ENCODE measurements at regions not wholly inside any gene's neighbourhood (a gene's known extent, or its start where the extent isn't known, plus 50 kb on each side); places are given as distances from the start of the nearest gene placed in this dataset.

GRCh38 chr10:30125496-30125895 is 66.1 kb upstream of the JCAD start:
- no peaks in the 10 kb centered on the region for H3K27me3 ChIP-seq (ENCODE audit: control insufficient read depth in 3 of 3, insufficient read depth in 3 of 3, low read depth in 1 of 3, low read length in 3 of 3)
- no peak overlapping the region for H2BK15ac ChIP-seq (ENCODE audit: low read length)
- H3K9me3 ChIP-seq (replicated peaks in 1 of 2; ENCODE audit: control insufficient read depth in 2 of 2, insufficient read depth in 1 of 2, low read depth in 1 of 2, low read length in 2 of 2) = no peaks in the 10 kb centered on the region
- DNase-seq (ENCODE audit: low spot score) = no peak
- no peak overlapping the region for H2AK5ac ChIP-seq (ENCODE audit: low read depth, low read length)
- no peaks in the 10 kb centered on the region for H3K79me1 ChIP-seq (ENCODE audit: low read depth, low read length)
- H3K18ac ChIP-seq (ENCODE audit: low read length) = no peak overlapping the region
- no peak overlapping the region for H2BK5ac ChIP-seq (ENCODE audit: low read length)
- no peak overlapping the region for H2BK12ac ChIP-seq (ENCODE audit: low read length)
- no peak overlapping the region for H3K4ac ChIP-seq (ENCODE audit: low read length)
- no CpG with 5 or more reads among the region's 2 CpGs for WGBS, 2 donors (ENCODE audit: extremely low coverage in 2 of 2, insufficient read length in 2 of 2, insufficient replicate concordance in 1 of 2)
- H3K4me3 ChIP-seq (ENCODE audit: low read length in 2 of 2) = no peak overlapping the region
- H3K9ac ChIP-seq (ENCODE audit: low read depth, low read length, poor library complexity) = no peak overlapping the region
- H4K91ac ChIP-seq (ENCODE audit: low read depth, low read length, poor library complexity) = no peak overlapping the region
- no peak overlapping the region for H4K8ac ChIP-seq (ENCODE audit: low read depth, low read length)
- H3K23ac ChIP-seq (ENCODE audit: low read depth, low read length, poor library complexity) = no peak overlapping the region
- no peaks in the 10 kb centered on the region for H3K4me1 ChIP-seq (ENCODE audit: control insufficient read depth in 2 of 2, insufficient read depth in 1 of 2, low read depth in 1 of 2, low read length in 2 of 2)
- no peak overlapping the region for H2BK120ac ChIP-seq (ENCODE audit: low read depth, low read length)
- H3K27ac ChIP-seq (replicated peaks; ENCODE audit: low read length) = no peak overlapping the region
- H2AFZ ChIP-seq (ENCODE audit: low read length) = no peak overlapping the region
- H3K36me3 ChIP-seq (replicated peaks in 1 of 2; ENCODE audit: control insufficient read depth in 2 of 2, insufficient read depth in 2 of 2, low read length in 2 of 2) = no peaks in the 10 kb centered on the region
- H3K14ac ChIP-seq (ENCODE audit: low read length) = no peak overlapping the region
- H3K4me2 ChIP-seq (ENCODE audit: insufficient read depth, low read length, poor library complexity, severe bottlenecking) = no peak overlapping the region

GRCh38 chr10:30124704-30125103 is 65.3 kb upstream of the JCAD start:
- Histone ChIP-seq H3K9me3 (replicated peaks in 1 of 2; ENCODE audit: control insufficient read depth in 2 of 2, insufficient read depth in 1 of 2, low read depth in 1 of 2, low read length in 2 of 2) (no peaks in the 10 kb centered on the region), H3K14ac (ENCODE audit: low read length) (no peak overlapping the region), H2BK15ac (ENCODE audit: low read length) (no peak overlapping the region), H2BK120ac (ENCODE audit: low read depth, low read length) (no peak overlapping the region), H2AK5ac (ENCODE audit: low read depth, low read length) (no peak overlapping the region), H2BK12ac (ENCODE audit: low read length) (no peak overlapping the region), H4K8ac (ENCODE audit: low read depth, low read length) (no peak overlapping the region), H3K36me3 (replicated peaks in 1 of 2; ENCODE audit: control insufficient read depth in 2 of 2, insufficient read depth in 2 of 2, low read length in 2 of 2) (no peaks in the 10 kb centered on the region), H4K91ac (ENCODE audit: low read depth, low read length, poor library complexity) (no peak overlapping the region), H2BK5ac (ENCODE audit: low read length) (no peak overlapping the region), H3K18ac (ENCODE audit: low read length) (no peak overlapping the region), H3K4me3 (ENCODE audit: low read length in 2 of 2) (no peak overlapping the region), H3K4me1 (ENCODE audit: control insufficient read depth in 2 of 2, insufficient read depth in 1 of 2, low read depth in 1 of 2, low read length in 2 of 2) (no peaks in the 10 kb centered on the region), H3K4me2 (ENCODE audit: insufficient read depth, low read length, poor library complexity, severe bottlenecking) (no peak overlapping the region), H3K9ac (ENCODE audit: low read depth, low read length, poor library complexity) (no peak overlapping the region), H3K4ac (ENCODE audit: low read length) (no peak overlapping the region), H3K79me1 (ENCODE audit: low read depth, low read length) (no peaks in the 10 kb centered on the region), H2AFZ (ENCODE audit: low read length) (no peak overlapping the region), H3K27ac (replicated peaks; ENCODE audit: low read length) (no peak overlapping the region), H3K23ac (ENCODE audit: low read depth, low read length, poor library complexity) (no peak overlapping the region), H3K27me3 (ENCODE audit: control insufficient read depth in 3 of 3, insufficient read depth in 3 of 3, low read depth in 1 of 3, low read length in 3 of 3) (no peaks in the 10 kb centered on the region)
- no peak for DNase-seq (ENCODE audit: low spot score)
- WGBS, 2 donors (ENCODE audit: extremely low coverage in 2 of 2, insufficient read length in 2 of 2, insufficient replicate concordance in 1 of 2) = no CpG with 5 or more reads among the region's 6 CpGs

- Histone ChIP-seq H3K4me1 (ENCODE audit: control insufficient read depth in 2 of 2, insufficient read depth in 1 of 2, low read depth in 1 of 2, low read length in 2 of 2) (peaks cover 0 to under 1% of the 10 kb centered on the region in 2 donors), H3K4me3 (ENCODE audit: low read length in 2 of 2) (no peak overlapping the region), H2BK120ac (ENCODE audit: low read depth, low read length) (no peak overlapping the region), H3K79me1 (ENCODE audit: low read depth, low read length) (no peaks in the 10 kb centered on the region), H2BK15ac (ENCODE audit: low read length) (no peak overlapping the region), H3K23ac (ENCODE audit: low read depth, low read length, poor library complexity) (no peak overlapping the region), H4K91ac (ENCODE audit: low read depth, low read length, poor library complexity) (no peak overlapping the region), H3K27ac (replicated peaks; ENCODE audit: low read length) (no peak overlapping the region), H3K18ac (ENCODE audit: low read length) (no peak overlapping the region), H4K8ac (ENCODE audit: low read depth, low read length) (no peak overlapping the region), H2AK5ac (ENCODE audit: low read depth, low read length) (no peak overlapping the region), H2BK12ac (ENCODE audit: low read length) (no peak overlapping the region), H3K4ac (ENCODE audit: low read length) (no peak overlapping the region), H3K27me3 (ENCODE audit: control insufficient read depth in 3 of 3, insufficient read depth in 3 of 3, low read depth in 1 of 3, low read length in 3 of 3) (no peaks in the 10 kb centered on the region), H2AFZ (ENCODE audit: low read length) (no peak overlapping the region), H3K9ac (ENCODE audit: low read depth, low read length, poor library complexity) (no peak overlapping the region), H3K9me3 (replicated peaks in 1 of 2; ENCODE audit: control insufficient read depth in 2 of 2, insufficient read depth in 1 of 2, low read depth in 1 of 2, low read length in 2 of 2) (peaks cover 0 to 2% of the 10 kb centered on the region in 2 donors), H3K4me2 (ENCODE audit: insufficient read depth, low read length, poor library complexity, severe bottlenecking) (no peak overlapping the region), H3K14ac (ENCODE audit: low read length) (no peak overlapping the region), H3K36me3 (replicated peaks in 1 of 2; ENCODE audit: control insufficient read depth in 2 of 2, insufficient read depth in 2 of 2, low read length in 2 of 2) (no peaks in the 10 kb centered on the region), H2BK5ac (ENCODE audit: low read length) (no peak overlapping the region)
- DNase-seq (ENCODE audit: low spot score) = no peak
- no CpG with 5 or more reads among the region's 2 CpGs for WGBS, 2 donors (ENCODE audit: extremely low coverage in 2 of 2, insufficient read length in 2 of 2, insufficient replicate concordance in 1 of 2)
Measured at GRCh38 chr10:30121401-30121800, 62.0 kb upstream of the JCAD start.

- Histone ChIP-seq H3K27me3 (ENCODE audit: control insufficient read depth in 3 of 3, insufficient read depth in 3 of 3, low read depth in 1 of 3, low read length in 3 of 3) (no peaks in the 10 kb centered on the region), H4K91ac (ENCODE audit: low read depth, low read length, poor library complexity) (no peak overlapping the region), H3K4ac (ENCODE audit: low read length) (no peak overlapping the region), H2AK5ac (ENCODE audit: low read depth, low read length) (no peak overlapping the region), H2BK15ac (ENCODE audit: low read length) (no peak overlapping the region), H4K8ac (ENCODE audit: low read depth, low read length) (no peak overlapping the region), H3K79me1 (ENCODE audit: low read depth, low read length) (no peaks in the 10 kb centered on the region), H3K9ac (ENCODE audit: low read depth, low read length, poor library complexity) (no peak overlapping the region), H3K4me3 (ENCODE audit: low read length in 2 of 2) (no peak overlapping the region), H3K4me2 (ENCODE audit: insufficient read depth, low read length, poor library complexity, severe bottlenecking) (no peak overlapping the region), H3K9me3 (replicated peaks in 1 of 2; ENCODE audit: control insufficient read depth in 2 of 2, insufficient read depth in 1 of 2, low read depth in 1 of 2, low read length in 2 of 2) (peaks cover 0 to 2% of the 10 kb centered on the region in 2 donors), H3K23ac (ENCODE audit: low read depth, low read length, poor library complexity) (no peak overlapping the region), H3K4me1 (ENCODE audit: control insufficient read depth in 2 of 2, insufficient read depth in 1 of 2, low read depth in 1 of 2, low read length in 2 of 2) (peaks cover 10 to 13% of the 10 kb centered on the region in 2 donors), H3K14ac (ENCODE audit: low read length) (no peak overlapping the region), H3K18ac (ENCODE audit: low read length) (no peak overlapping the region), H2BK12ac (ENCODE audit: low read length) (no peak overlapping the region), H2BK120ac (ENCODE audit: low read depth, low read length) (no peak overlapping the region), H3K27ac (replicated peaks; ENCODE audit: low read length) (no peak overlapping the region), H3K36me3 (replicated peaks in 1 of 2; ENCODE audit: control insufficient read depth in 2 of 2, insufficient read depth in 2 of 2, low read length in 2 of 2) (no peaks in the 10 kb centered on the region), H2AFZ (ENCODE audit: low read length) (no peak overlapping the region), H2BK5ac (ENCODE audit: low read length) (no peak overlapping the region)
- DNase-seq (ENCODE audit: low spot score) = no peak
- no CpG with 5 or more reads among the region's 3 CpGs for WGBS, 2 donors (ENCODE audit: extremely low coverage in 2 of 2, insufficient read length in 2 of 2, insufficient replicate concordance in 1 of 2)
Measured at GRCh38 chr10:30118590-30118989, 59.2 kb upstream of the JCAD start.

Data from neuronal stem cell (in vitro differentiated cells).